ENCODE measurements at regions not wholly inside any gene's neighbourhood (a gene's known extent, or its start where the extent isn't known, plus 50 kb on each side); places are given as distances from the start of the nearest gene placed in this dataset.
"Not testable (repeated sequence)": the region's sequence is repeated elsewhere in the genome, so short reads cannot be mapped to it uniquely, and the experiment has no call there.

DNA sequence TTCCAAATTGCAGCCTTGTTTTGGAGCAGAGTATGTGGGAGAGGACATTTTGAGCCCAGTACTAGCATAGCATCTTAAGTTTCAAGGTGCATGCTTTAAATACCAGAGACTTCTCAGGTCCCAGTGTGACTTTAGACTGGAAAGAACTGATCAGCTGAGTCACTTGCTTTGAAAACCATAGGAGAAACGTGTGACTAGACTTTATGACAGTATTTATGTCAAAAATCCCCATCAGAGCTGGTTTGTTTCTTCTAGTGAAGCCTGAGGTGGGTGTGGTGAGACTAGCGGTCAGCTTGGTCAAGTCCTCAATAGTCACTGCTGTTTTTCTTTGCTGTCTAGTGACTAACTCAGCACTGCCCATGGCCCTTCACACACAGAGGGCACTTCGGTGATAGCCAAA, 724.2 kb downstream of the GATA3 start:
- no peak overlapping the region for H3K27ac ChIP-seq (ENCODE audit: low read depth, low read length)
- 64 to 68% (median 66%) methylated on average over 3 of the region's 3 CpGs for WGBS, 3 donors

DNA sequence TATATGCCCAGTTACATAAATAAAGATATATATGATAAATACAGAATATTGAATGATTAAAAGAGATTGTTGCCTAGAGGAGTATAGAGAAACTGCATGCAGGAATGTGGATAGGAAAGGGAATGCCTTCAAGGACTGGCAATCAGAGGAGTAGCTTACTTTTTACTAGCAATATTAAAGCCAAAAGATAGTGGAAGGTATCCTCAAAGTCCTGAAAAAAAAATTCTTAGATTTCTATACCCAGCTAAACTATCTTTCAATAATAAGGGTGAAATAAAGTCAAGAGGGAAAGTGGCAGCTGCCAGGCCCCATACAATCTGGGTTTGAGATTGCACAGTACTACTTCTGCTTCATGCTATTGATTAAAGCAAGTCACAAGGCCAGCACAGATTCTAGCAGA, 733.2 kb downstream of the GATA3 start:
- H3K27ac ChIP-seq (ENCODE audit: low read depth, low read length), result no peak overlapping the region

DNA sequence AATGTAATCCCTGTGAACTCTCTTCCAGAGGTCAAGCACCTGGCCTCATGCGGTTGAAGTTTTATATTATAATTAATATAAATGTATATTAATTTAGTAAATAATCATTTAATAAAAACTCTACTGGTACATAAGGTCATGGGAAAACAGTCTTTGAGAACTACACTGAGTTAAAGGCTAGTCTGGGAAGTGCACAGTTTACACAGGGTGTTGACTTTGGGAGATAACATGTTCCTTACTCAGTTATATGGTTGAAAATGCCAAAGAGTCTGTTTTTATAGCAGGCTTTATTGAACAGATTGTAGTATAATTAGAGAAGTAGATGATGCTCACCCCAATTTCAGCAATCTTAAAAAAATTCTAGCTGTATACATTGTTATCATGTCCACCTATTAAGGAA, 735.9 kb downstream of the GATA3 start:
- 34 to 94% (median 77%) methylated on average over 1 of the region's 1 CpG for WGBS, 3 donors
- H3K27ac ChIP-seq (ENCODE audit: low read depth, low read length), result no peak overlapping the region

DNA sequence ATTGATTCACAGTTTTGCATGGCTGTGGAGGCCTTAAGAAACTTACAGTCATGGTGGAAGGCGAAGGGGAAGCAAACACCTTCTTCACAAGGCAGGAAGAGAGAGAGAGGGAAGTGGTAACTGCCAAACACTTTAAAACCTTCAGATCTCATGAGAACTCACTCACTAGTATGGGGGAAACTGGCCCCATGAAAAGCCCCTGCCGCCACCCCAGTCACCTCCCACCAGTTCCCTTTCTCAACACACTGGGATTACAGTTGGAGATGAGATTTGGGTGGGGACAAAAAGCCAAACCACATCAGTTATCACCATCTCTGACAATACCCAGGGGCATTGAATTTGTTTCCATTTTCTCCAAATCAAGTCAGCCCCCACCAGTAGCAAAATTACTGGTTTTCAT, 740.4 kb downstream of the GATA3 start:
- 89 to 100% (median 92%) methylated on average over 2 of the region's 2 CpGs for WGBS, 3 donors
- H3K27ac ChIP-seq (ENCODE audit: low read depth, low read length), result no peak overlapping the region

DNA sequence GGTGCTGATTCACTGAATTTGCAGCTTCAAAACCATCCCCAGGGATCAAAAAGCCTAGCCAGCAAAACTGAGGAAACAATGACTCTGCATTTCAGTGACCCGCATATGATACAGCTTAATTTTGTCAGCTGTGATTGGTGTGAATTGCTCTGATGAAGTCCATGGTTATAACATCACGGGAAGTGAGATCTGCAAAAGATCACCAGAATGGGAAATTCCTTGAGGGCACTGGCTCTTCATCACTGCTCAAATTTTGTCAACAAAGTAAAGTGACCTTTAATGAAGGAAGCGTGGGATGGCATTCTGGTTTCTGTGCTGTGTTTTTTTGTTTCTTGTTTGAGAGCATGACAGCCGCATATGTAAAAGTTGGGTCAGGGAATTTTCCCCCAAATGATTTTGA, 745.9 kb downstream of the GATA3 start:
- 54 to 63% (median 61%) methylated on average over 4 of the region's 4 CpGs for WGBS, 3 donors
- H3K27ac ChIP-seq (ENCODE audit: low read depth, low read length), result no peak overlapping the region

DNA sequence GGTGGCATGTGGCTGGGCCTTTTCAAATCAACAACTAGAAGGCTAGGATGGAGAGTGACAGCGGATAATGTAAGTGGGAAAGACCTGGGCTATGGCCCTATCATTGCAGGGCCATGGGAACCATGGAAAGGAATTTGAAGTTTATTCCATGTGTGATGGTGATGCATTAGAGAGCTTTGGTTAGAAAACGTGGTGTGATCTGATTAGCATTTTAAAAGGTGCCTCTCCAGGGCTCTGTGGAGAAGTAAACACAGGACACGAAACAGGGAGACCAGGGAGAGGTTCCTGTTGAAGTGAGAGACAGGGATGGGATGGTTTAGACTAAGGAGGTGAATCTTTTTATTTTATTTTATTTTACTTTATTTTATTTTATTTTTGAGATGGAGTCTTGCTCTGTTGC, 749.5 kb downstream of the GATA3 start:
- 45 to 69% (median 67%) methylated on average over 3 of the region's 3 CpGs for WGBS, 3 donors
- no peak overlapping the region for H3K27ac ChIP-seq (ENCODE audit: low read depth, low read length)

DNA sequence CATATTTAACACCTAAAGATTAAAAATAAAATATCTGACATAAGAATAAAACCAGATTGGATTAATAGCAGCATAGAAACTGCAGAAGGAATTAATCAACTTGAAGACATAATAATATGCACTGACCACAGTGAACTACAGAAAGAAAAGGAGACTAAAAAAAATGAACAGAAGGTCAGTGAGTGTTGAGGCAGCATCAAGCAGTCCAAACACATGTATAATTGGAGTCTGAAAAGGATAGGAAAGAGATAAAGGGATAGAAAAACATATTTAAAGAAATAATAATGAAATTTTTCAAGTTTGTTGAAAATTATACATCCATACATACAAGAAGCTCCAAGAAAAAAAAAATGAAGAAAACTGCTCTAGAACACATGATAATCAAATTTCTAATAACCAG, 756.2 kb downstream of the GATA3 start:
- no peak overlapping the region for H3K27ac ChIP-seq (ENCODE audit: low read depth, low read length)

DNA sequence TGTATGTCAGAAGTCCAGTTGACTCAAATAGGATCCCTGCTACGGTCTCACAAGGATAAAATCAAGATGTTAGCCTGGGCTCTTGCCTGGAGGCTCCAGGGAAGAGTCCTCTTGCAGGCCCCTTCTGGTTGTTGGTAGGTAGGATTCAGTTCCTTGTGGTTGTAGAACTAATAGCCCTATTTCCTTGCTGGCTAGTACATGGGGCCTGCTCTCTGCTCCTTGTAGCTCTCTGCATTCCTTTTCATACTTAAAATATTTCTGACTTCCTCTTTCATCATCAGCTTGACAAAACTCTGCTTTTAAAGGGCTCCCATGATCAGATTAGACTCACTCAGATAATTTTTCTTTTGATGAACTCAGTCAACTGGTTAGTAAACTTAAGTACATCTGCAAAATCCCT, 756.7 kb downstream of the GATA3 start:
- 47 to 88% (median 80%) methylated on average over 1 of the region's 1 CpG for WGBS, 3 donors
- H3K27ac ChIP-seq (ENCODE audit: low read depth, low read length), result no peak overlapping the region

DNA sequence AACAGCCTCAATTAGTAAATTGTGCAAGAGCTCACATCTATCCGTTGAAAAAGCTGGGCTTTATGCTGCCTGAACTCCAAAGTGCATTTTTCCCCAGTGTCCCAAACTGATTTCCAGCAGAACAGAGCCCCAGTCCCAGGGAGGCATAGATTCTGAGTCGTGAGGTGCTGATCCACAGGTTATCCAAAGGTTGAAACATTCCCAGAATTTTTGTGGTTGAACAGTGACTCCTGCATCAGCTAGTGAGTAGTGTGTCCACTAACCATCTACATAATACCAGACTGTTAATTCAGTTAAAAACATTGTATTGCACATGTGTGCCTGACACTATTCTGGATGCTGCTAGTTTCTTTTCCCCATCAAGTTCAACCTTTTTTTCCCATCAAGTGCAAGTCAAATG, 761.5 kb downstream of the GATA3 start:
- no peak overlapping the region for H3K27ac ChIP-seq (ENCODE audit: low read depth, low read length)
- 38 to 62% (median 56%) methylated on average over 2 of the region's 2 CpGs for WGBS, 3 donors

DNA sequence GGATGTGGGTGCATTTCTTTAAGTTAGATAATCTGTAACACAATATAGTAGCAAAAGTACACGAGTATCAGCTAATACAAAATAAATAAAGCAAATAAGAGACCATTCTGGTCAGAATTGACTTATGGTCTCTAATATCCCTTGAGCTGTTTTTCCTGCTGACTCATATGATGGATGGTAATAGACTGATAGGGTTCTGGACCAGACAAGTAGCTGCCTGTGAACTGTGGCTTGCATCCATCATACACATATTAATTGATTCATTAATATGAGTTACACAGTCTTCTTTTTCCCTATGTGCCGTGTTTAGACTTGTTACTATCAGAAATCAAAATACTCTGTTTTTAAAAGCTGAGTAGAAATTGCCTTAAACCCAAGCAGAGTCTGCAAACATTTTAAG, 762.8 kb downstream of the GATA3 start:
- WGBS, 3 donors, result 15 to 66% (median 47%) methylated on average over 2 of the region's 2 CpGs
- H3K27ac ChIP-seq (ENCODE audit: low read depth, low read length), result no peak overlapping the region

DNA sequence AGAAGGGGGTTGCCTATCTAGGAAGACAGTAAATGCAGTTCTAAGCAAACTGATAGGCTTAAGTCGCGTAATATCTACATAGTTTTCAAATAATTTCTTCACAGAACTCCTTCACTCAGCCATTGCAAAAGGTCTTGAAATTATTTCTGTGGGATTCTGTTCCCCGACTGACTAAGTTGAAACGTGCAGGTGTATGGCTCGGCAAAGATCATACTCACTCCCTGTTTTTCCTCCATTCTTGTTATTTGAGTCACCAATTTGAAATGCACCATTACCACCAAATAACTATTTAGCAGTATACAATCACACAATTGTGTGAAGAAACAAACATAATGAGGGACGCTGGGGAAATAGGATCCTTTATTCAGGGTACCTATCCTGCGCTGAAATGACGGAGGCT, 771.1 kb downstream of the GATA3 start:
- H3K27ac ChIP-seq (ENCODE audit: low read depth, low read length), result no peak overlapping the region
- 85 to 90% (median 90%) methylated on average over 8 of the region's 8 CpGs for WGBS, 3 donors

DNA sequence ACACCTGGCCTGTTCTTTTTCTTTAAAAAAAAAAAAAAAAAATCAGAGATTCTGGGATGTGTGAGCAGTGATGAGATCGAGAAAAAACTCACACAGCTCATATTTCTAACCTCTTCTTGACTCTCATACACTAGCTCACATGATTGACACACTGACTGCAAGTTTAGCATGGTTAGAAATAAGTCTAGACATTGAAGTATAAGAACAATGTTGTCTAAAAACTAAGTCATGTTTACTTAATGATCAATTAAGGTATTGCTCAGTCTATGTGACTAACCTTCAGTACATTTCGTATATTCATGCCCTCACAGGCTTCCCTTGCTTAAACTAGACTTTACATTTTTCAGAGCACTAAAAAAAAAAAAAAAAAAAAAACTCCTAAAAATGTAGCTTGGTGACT, 775.1 kb downstream of the GATA3 start:
- 69 to 73% (median 71%) methylated on average over 2 of the region's 2 CpGs for WGBS, 3 donors
- no peak overlapping the region for H3K27ac ChIP-seq (ENCODE audit: low read depth, low read length)

DNA sequence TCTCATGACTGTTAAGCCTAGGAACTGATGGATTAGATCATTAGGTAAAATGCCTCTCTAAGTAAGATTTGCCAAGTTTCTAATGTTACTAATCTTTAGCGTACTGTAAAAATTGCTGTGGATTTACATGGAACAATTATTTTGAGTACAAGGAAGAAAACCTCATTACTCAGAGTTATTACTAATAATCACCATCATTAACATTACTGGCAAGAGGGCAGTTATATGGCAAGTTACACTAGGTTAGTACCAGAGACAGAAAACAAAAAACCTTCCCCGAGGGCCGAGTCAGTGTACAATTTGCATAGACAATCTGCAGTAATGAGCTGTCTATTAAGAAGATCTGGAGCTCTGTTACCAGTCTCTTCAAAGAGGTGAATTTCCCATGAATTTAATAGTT, 775.6 kb downstream of the GATA3 start:
- no peak overlapping the region for H3K27ac ChIP-seq (ENCODE audit: low read depth, low read length)
- 83 to 94% (median 86%) methylated on average over 3 of the region's 3 CpGs for WGBS, 3 donors

DNA sequence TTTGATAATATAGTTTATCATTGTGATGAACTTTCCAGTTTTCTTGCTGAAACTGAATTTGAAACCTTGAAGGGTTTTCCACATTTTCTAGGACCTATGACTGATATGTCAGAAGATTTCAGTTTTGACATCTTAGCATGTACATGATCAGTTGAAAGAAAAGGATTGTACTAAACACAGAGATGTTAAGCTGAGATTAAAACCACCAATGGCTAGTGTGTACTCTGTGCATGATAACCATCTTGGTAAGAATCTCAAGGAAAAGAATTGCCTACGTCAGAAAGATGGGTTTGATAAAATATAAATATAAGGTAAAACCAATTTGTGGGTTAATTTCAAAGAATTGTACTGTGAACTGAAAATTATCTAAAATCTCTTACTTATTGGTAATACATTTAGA, 776.4 kb downstream of the GATA3 start:
- no peak overlapping the region for H3K27ac ChIP-seq (ENCODE audit: low read depth, low read length)
- 49 to 87% (median 76%) methylated on average over 1 of the region's 1 CpG for WGBS, 3 donors

DNA sequence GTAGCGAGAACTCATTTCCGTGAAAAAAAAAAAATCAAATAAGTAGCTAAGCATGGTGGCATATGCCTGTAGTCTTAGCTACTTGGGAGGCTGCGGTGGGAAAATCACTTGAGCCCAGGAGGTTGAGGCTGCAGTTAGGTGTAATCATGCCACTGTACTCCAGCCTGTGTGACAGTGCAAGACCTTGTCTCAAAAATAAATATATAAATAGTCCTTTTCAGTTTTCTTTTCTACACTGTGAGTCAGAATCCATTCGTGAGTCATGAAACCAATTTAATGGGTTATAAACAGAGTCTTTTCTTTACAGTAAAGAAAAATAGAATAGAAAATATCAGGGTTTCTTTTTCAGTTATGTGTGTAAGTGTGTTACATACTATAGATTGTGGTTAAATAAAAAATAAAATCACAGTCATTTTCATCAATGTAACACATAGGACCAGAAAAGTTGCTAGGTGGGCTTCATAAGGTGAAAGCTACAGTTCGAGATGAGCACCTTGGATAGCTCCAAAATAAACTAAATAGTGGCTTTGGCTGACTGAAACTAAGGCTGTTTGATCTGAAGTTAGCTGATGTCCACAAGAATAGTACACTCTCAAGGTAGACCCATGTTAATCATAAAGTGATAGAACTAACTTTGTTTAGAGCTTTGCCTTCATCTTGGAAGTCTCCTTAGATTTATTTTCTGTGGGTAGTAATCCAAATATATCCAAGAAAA, 781.1 kb downstream of the GATA3 start:
- WGBS, 3 donors, result 77 to 84% (median 82%) methylated on average over 5 of the region's 5 CpGs
- H3K27ac ChIP-seq (ENCODE audit: low read depth, low read length), result no peak overlapping the region

DNA sequence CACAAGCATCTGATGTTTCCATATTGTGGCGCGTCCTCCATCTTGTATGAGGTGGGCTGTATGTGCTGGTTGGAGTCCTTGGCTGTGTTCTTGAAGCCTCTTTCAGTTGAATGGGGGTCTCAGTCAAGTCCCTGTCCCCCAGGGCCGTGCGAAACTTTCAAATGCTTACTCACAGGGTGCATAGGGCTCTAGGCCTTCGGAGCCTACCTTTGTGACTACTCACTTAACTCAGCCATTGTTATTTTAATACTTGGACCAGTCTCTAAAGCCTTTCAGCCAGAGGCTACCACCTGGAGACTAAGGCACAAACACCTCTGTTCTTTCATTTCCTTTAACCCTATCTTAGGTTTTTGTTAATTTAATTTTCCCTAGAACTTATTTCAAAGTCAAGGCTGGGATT, 785.9 kb downstream of the GATA3 start:
- 61 to 79% (median 78%) methylated on average over 5 of the region's 5 CpGs for WGBS, 3 donors
- H3K27ac ChIP-seq (ENCODE audit: low read depth, low read length), result no peak overlapping the region

DNA sequence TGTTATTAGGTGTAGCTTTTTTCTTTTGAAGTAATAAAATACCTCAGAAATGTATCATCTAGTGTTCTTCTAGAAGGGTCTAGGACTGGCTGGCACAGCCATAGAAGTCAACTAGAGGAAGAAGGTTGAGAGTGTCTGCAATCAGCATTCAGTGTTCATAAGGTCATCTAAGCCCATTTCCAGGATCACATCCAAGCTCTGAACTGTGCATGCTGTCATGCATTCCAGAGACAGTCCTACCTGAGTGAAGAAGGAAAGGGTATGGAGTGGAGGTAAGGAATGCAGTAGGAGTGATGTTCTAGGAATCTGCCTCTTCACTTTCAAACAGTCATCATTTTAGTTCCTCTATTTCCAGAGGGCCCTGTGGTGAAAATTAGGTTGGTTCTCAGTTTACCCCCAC, 789.7 kb downstream of the GATA3 start:
- no peak overlapping the region for H3K27ac ChIP-seq (ENCODE audit: low read depth, low read length)

DNA sequence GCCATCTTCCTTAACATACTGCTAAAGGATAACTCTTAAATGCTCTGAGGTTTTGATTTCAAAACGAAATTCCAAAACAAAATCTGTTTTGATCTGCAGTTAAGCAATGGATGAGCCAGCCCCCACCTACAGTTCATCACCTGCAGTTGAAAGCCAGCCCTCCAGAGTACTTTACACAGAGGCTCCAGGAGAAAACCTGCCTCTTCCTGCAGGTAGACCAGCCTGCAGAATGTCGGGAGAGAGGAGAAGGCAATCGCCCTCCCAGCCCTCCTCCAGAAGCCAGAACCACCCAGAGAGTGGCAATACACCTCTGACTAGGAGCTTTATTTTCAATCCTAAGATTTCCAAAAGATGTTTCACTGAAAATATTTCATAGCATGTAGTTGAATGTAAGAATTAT, 798.1 kb downstream of the GATA3 start:
- no peak overlapping the region for H3K27ac ChIP-seq (ENCODE audit: low read depth, low read length)
- WGBS, 3 donors, result 45 to 66% (median 56%) methylated on average over 3 of the region's 3 CpGs

DNA sequence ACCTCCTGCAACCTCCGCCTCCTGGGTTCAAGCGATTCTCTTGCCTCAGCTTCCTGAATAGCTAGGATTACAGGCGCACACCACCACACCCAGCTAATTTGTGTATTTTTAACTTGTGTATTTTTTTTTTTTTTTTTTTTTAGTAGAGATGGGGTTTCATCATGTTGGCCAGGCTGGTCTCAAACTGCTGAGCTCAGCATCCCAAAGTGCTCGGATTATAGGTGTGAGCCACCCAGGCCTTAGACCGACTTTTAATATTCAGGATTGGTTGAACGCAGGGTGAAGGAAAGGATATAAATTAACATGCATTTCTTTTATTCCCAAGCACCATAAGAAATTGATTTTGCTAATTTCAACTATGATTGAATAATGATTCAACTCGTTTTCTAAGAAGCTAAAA, 798.6 kb downstream of the GATA3 start:
- no peak overlapping the region for H3K27ac ChIP-seq (ENCODE audit: low read depth, low read length)
- 86 to 91% (median 89%) methylated on average over 7 of the region's 7 CpGs for WGBS, 3 donors

DNA sequence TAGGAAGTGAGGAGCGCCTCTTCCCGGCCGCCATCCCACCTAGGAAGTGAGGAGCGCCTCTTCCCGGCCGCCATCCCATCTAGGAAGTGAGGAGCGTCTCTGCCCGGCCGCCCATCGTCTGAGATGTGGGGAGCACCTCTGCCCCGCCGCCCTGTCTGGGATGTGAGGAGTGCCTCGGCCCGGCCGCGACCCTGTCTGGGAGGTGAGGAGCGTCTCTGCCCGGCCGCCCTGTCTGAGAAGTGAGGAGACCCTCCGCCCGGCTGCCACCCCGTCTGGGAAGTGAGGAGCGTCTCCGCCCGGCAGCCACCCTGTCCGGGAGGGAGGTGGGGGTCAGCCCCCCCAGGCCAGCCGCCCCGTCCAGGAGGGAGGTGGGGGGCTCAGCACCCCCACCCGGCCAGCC, 814.4 kb downstream of the GATA3 start:
- H3K27ac ChIP-seq (ENCODE audit: low read depth, low read length), result not testable (repeated sequence)
- WGBS, 3 donors, result 94 to 97% (median 95%) methylated on average over 7 to 29 of the region's 29 CpGs

DNA sequence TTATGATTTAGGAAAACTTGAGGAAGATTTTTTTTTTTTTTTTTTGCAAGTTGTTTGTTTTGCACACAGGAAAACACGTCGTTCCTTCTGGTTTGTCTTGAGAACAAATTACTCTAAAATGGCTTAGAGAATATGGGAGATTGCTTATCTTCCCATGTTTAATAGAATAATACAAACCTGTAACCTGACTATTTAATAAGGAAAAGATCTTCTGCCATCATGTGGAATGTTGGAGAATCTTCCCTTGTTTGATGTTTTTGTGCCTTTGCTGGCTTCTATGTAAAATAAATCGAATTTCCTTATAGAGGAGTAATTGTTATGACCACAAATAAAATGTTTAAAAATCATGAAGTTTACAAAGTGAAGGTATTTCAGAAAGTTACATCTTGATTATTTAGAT, 818.8 kb downstream of the GATA3 start:
- no peak overlapping the region for H3K27ac ChIP-seq (ENCODE audit: low read depth, low read length)
- WGBS, 3 donors, result 28 to 39% (median 39%) methylated on average over 3 of the region's 3 CpGs

Data from adipose tissue (tissue), 3 donors.